NB4 (cell line): ENCODE measurements at regions not wholly inside any gene's neighbourhood (a gene's known extent, or its start where the extent isn't known, plus 50 kb on each side); places are given as distances from the start of the nearest gene placed in this dataset.

Experiments
- CTCF ChIP-seq: IDR thresholded peaks from one replicate; pipeline ENCODE4 v1.5.1; 2012; ENCODE audit warnings: low read depth, low read length
- POLR2A ChIP-seq: IDR thresholded peaks from 2 replicates; pipeline ENCODE4 v1.6.1; 2011; ENCODE audit warnings: mild to moderate bottlenecking; ENCODE audit not compliant: insufficient read length; ENCODE audit errors: extremely low read depth

- TF ChIP-seq CTCF (no peak), POLR2A (no peak)
These were observed 181.4 kb upstream of the UFL1 start for GRCh38 chr6:96340164-96340563.
